ENCODE measurements at regions not wholly inside any gene's neighbourhood (a gene's known extent, or its start where the extent isn't known, plus 50 kb on each side); places are given as distances from the start of the nearest gene placed in this dataset.

DNA sequence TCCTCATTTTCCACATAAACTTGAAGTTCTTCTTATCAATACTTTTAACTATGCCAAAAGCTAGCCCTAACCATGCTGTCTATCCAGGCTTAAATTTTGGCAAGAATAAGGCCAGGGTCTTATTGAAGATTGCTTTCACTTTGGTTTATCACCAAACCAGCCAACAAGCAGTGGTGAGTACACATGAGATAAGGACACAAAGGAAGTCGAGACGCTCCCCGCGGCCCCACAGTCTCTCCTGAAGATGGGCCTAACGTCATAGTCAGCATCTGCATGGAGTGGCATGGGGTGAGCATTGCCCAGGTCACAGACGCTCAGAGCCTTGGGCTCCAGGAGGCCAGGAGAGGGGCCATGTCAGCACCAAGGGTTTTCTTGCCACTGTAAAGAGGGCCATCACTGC lies 80.3 kb downstream of the ATPSCKMT start:
- H4K8ac ChIP-seq (ENCODE audit: extremely low read depth, insufficient read depth, low read length) = no peak overlapping the region
- no peak overlapping the region for H3K4me3 ChIP-seq (ENCODE audit: extremely low read depth in 1 of 4, insufficient read depth in 2 of 4, low read depth in 3 of 4, low read length in 4 of 4)
- H3K56ac ChIP-seq (replicated peaks; ENCODE audit: insufficient read length, low read depth, low read length) = no peak overlapping the region
- ChIA-PET CTCF (ENCODE audit: partially characterized antibody) (interaction anchor here (0.6 to 1.7 kb wide), 3 partner anchors 26 to 625 kb away, joined by 3 to 4 read pairs (median 3); no protein-coding TSS in a partner anchor), POLR2A (ENCODE audit: partially characterized antibody) (no interaction called here)
- H3K9me3 ChIP-seq (ENCODE audit: insufficient read depth in 2 of 2, low read depth in 1 of 2, low read length in 1 of 2) = no peaks in the 10 kb centered on the region; a peak in 1 of 4 replicates
- no peak overlapping the region for H3K18ac ChIP-seq (ENCODE audit: extremely low read depth, low read length)
- 95% methylated on average over 6 of the region's 6 CpGs; no CpG with 5 or more reads in 1 of the 2 experiments for WGBS, 2 experiments (ENCODE audit: extremely low coverage in 1 of 2, insufficient coverage in 1 of 2, insufficient read length in 1 of 2, insufficient replicate concordance in 2 of 2, low coverage in 1 of 2, low lambda C conversion rate in 2 of 2, missing lambda C conversion rate in 1 of 2)
- H3K14ac ChIP-seq (ENCODE audit: insufficient read length) = no peak overlapping the region
- no peaks in the 10 kb centered on the region for H3K23me2 ChIP-seq (ENCODE audit: low read depth, low read length)
- no peaks in the 10 kb centered on the region for H3K36me3 ChIP-seq (ENCODE audit: control insufficient read depth in 2 of 4, insufficient read depth in 4 of 4, low read length in 3 of 4)
- no peak overlapping the region for H3K23ac ChIP-seq (ENCODE audit: insufficient read length)
- H2AK5ac ChIP-seq (ENCODE audit: low read depth, low read length) = no peak overlapping the region
- no peaks in the 10 kb centered on the region for H3K4me1 ChIP-seq (replicated peaks in 1 of 4; ENCODE audit: control insufficient read depth in 3 of 4, insufficient read depth in 4 of 4, low read length in 3 of 4)
- H3K79me1 ChIP-seq (ENCODE audit: low read depth, low read length) = no peaks in the 10 kb centered on the region
- no peaks in the 10 kb centered on the region for H3K79me2 ChIP-seq (ENCODE audit: control insufficient read depth in 1 of 2, insufficient read depth in 2 of 2, low read length in 2 of 2)
- H4K91ac ChIP-seq (replicated peaks; ENCODE audit: insufficient read length, low read length) = no peak overlapping the region
- H2BK5ac ChIP-seq (ENCODE audit: low read depth, low read length) = no peak overlapping the region
- FAIRE-seq (no peak), DNase-seq (ENCODE audit: low read depth in 1 of 2, low spot score in 2 of 2) (no peak)
- H2BK15ac ChIP-seq (ENCODE audit: low read length) = no peak overlapping the region
- no peak overlapping the region for H2BK12ac ChIP-seq (ENCODE audit: low read depth, low read length)
- H3K27me3 ChIP-seq (replicated peaks in 1 of 4; ENCODE audit: control insufficient read depth in 3 of 4, extremely low read depth in 1 of 4, insufficient read depth in 3 of 4, low read length in 3 of 4) = no peaks in the 10 kb centered on the region
- no peak overlapping the region for H3K27ac ChIP-seq (ENCODE audit: low read depth, low read length)
- H2BK20ac ChIP-seq (ENCODE audit: low read length) = no peak overlapping the region
- no peak overlapping the region for H4K5ac ChIP-seq (ENCODE audit: insufficient read length, low read depth, low read length)
- no peak overlapping the region for H3K9ac ChIP-seq (replicated peaks in 1 of 4; ENCODE audit: extremely low read depth in 1 of 4, low read depth in 3 of 4, low read length in 3 of 4)
- no peak overlapping the region for H2AFZ ChIP-seq (ENCODE audit: low read length)
- H2BK120ac ChIP-seq (replicated peaks; ENCODE audit: low read depth, low read length) = no peak overlapping the region
- H3K4ac ChIP-seq (replicated peaks; ENCODE audit: insufficient read length, low read depth, low read length) = no peak overlapping the region
- H3K4me2 ChIP-seq (ENCODE audit: insufficient read depth in 1 of 2, low read depth in 2 of 2, low read length in 2 of 2) = no peak overlapping the region
- H4K20me1 ChIP-seq (replicated peaks in 1 of 2; ENCODE audit: control insufficient read depth in 1 of 2, insufficient read depth in 2 of 2, low read length in 2 of 2) = no peaks in the 10 kb centered on the region
- TF ChIP-seq EP300 (IDR thresholded peaks at IDR 0.05; ENCODE audit: borderline replicate concordance in 1 of 2, low read depth in 2 of 2, low read length in 2 of 2) = no peak
- TF ChIP-seq CHD1 (IDR thresholded peaks at IDR 0.05; ENCODE audit: low read depth, low read length) = no peak
- no peak for TF ChIP-seq JUN (IDR thresholded peaks at IDR 0.05; ENCODE audit: low read depth, low read length)
- no peak for TF ChIP-seq JUND (IDR thresholded peaks at IDR 0.05; ENCODE audit: low read length)
- TF ChIP-seq SIRT6 (IDR thresholded peaks at IDR 0.05; ENCODE audit: low read length) = no peak
- no peak for TF ChIP-seq RXRA (IDR thresholded peaks at IDR 0.05; ENCODE audit: insufficient read depth, low read depth, low read length)
- TF ChIP-seq CEBPB (IDR thresholded peaks at IDR 0.05; ENCODE audit: low read depth, low read length) = no peak
- TF ChIP-seq, protein P1, sequence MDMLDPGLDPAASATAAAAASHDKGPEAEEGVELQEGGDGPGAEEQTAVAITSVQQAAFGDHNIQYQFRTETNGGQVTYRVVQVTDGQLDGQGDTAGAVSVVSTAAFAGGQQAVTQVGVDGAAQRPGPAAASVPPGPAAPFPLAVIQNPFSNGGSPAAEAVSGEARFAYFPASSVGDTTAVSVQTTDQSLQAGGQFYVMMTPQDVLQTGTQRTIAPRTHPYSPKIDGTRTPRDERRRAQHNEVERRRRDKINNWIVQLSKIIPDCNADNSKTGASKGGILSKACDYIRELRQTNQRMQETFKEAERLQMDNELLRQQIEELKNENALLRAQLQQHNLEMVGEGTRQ (IDR thresholded peaks at IDR 0.05; ENCODE audit: low read length) = no peak
- no peak for TF ChIP-seq POLR2A (IDR thresholded peaks at IDR 0.05; ENCODE audit: control extremely low read depth in 1 of 2, low read depth in 2 of 2, low read length in 2 of 2)
- TF ChIP-seq KDM4A (IDR thresholded peaks at IDR 0.05; ENCODE audit: low read depth, low read length, severe bottlenecking) = no peak
- no peak for TF ChIP-seq HDAC2 (IDR thresholded peaks at IDR 0.05; ENCODE audit: borderline replicate concordance in 1 of 2, low read depth in 2 of 2, low read length in 2 of 2)
- no peak for TF ChIP-seq GABPA (IDR thresholded peaks at IDR 0.05; ENCODE audit: borderline replicate concordance, insufficient read depth, low read length)
- no peak for TF ChIP-seq TBP (IDR thresholded peaks at IDR 0.05; ENCODE audit: low read depth, low read length)
- no peak for TF ChIP-seq SIX5 (IDR thresholded peaks at IDR 0.05; ENCODE audit: low read depth, low read length)
- TF ChIP-seq BRCA1 (IDR thresholded peaks at IDR 0.05; ENCODE audit: low read depth, low read length) = no peak
